OCI-LY1 (cell line): ENCODE measurements at regions not wholly inside any gene's neighbourhood (a gene's known extent, or its start where the extent isn't known, plus 50 kb on each side); places are given as distances from the start of the nearest gene placed in this dataset.

ENCODE experiments used
- H2AFZ ChIP-seq: fragments of 200-600 bp; sonication (generic), shearing (Covaris generic); 2 replicates; pipeline ENCODE4 v1.6.0; 2014; ENCODE audit warnings: antibody characterized with exemption, mild to moderate bottlenecking, low read length
- H3F3A ChIP-seq: fragments of 200-600 bp; sonication (generic), shearing (Covaris generic); 2 replicates; pipeline ENCODE4 v1.6.0; 2014; ENCODE audit warnings: mild to moderate bottlenecking, antibody characterized with exemption, low read length, moderate library complexity; ENCODE audit not compliant: insufficient read depth
- H3K27ac ChIP-seq: fragments of 200-600 bp; sonication (generic); 2 replicates; pipeline ENCODE4 v1.5.1; 2014; ENCODE audit warnings: low read length, mixed run types, mild to moderate bottlenecking, low read depth; ENCODE audit not compliant: poor library complexity, severe bottlenecking
- H3K27me3 ChIP-seq: fragments of 200-600 bp; sonication (generic); 2 replicates; pipeline ENCODE4 v1.6.0; 2014; ENCODE audit warnings: antibody characterized with exemption, mild to moderate bottlenecking, low read length, moderate library complexity; ENCODE audit not compliant: insufficient read depth
- H3K36me3 ChIP-seq: fragments of 200-600 bp; sonication (generic); 2 replicates; pipeline ENCODE4 v1.6.1; 2014; ENCODE audit warnings: mild to moderate bottlenecking, antibody characterized with exemption, low read length, moderate library complexity, mixed read lengths; ENCODE audit not compliant: insufficient read depth
- H3K4me1 ChIP-seq: fragments of 200-600 bp; sonication (generic); 2 replicates; pipeline ENCODE4 v1.5.1; 2014; ENCODE audit warnings: mild to moderate bottlenecking, low read length, moderate library complexity; ENCODE audit not compliant: insufficient read depth, severe bottlenecking
- H3K4me2 ChIP-seq: fragments of 200-600 bp; sonication (generic), shearing (Covaris generic); 2 replicates; pipeline ENCODE4 v1.6.1; 2014; ENCODE audit warnings: low read length
- H3K4me3 ChIP-seq: fragments of 200-600 bp; sonication (generic); 2 replicates; pipeline ENCODE4 v1.5.1; 2014; ENCODE audit warnings: low read length, low read depth, mild to moderate bottlenecking, mixed read lengths; ENCODE audit not compliant: poor library complexity, severe bottlenecking
- H3K79me2 ChIP-seq: fragments of 200-600 bp; shearing (Covaris generic); 2 replicates; pipeline ENCODE4 v1.6.1; 2016; ENCODE audit warnings: mixed run types, low read length, mixed read lengths; ENCODE audit not compliant: insufficient read depth
- H3K9ac ChIP-seq: fragments of 200-600 bp; sonication (generic), shearing (Covaris generic); 2 replicates; pipeline ENCODE4 v1.6.1; 2014; ENCODE audit warnings: mild to moderate bottlenecking, low read length, mixed read lengths
- H3K9me2 ChIP-seq: fragments of 200-600 bp; sonication (generic), shearing (Covaris generic); 2 replicates; pipeline ENCODE4 v1.6.1; 2014; ENCODE audit warnings: low read depth, mild to moderate bottlenecking, low read length, mixed read lengths
- H3K9me3 ChIP-seq: fragments of 200-600 bp; shearing (Covaris generic); 2 replicates; pipeline ENCODE4 v1.6.1; 2014; ENCODE audit warnings: low read length, mixed read lengths
- H4K20me1 ChIP-seq: fragments of 200-600 bp; sonication (generic), shearing (Covaris generic); 2 replicates; pipeline ENCODE4 v1.6.0; 2016; ENCODE audit warnings: mild to moderate bottlenecking, low read length; ENCODE audit not compliant: insufficient read depth
- EZH2 ChIP-seq: fragments of 200-600 bp; sonication (generic), shearing (Covaris generic); IDR thresholded peaks from 2 replicates; pipeline ENCODE4 v1.8.0; 2017; ENCODE audit warnings: borderline replicate concordance, mixed run types, mild to moderate bottlenecking, antibody characterized with exemption, low read length, moderate library complexity, mixed read lengths
- TF ChIP-seq, protein P1 (sequence below): fragments of 200-600 bp; sonication (generic), shearing (Covaris generic); IDR thresholded peaks from 2 replicates; pipeline ENCODE4 v1.5.1; 2017; ENCODE audit warnings: mild to moderate bottlenecking, antibody characterized with exemption, low read length, moderate library complexity, mixed read lengths

DNA sequence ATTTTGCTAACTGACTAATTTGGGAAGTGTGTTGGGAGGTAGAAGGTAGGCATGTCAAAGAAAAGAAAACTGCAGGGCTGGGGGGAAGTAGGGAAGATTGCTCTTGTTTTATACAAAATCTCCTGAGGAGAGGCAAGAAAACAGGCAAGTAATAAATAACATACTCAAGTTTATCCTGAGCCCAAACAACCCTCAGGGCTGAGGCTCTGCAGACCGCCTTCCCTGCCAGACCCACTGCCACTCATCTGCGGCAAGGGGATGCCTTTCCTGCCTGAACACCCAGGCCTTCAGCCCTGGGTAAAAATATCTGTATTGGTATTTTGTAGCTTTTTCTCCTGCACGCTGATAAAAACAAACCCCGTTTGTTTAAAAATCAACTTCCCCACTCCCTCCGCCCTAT lies 399.8 kb upstream of the NFE2L3 start:
- no peaks in the 10 kb centered on the region for H3F3A ChIP-seq

DNA sequence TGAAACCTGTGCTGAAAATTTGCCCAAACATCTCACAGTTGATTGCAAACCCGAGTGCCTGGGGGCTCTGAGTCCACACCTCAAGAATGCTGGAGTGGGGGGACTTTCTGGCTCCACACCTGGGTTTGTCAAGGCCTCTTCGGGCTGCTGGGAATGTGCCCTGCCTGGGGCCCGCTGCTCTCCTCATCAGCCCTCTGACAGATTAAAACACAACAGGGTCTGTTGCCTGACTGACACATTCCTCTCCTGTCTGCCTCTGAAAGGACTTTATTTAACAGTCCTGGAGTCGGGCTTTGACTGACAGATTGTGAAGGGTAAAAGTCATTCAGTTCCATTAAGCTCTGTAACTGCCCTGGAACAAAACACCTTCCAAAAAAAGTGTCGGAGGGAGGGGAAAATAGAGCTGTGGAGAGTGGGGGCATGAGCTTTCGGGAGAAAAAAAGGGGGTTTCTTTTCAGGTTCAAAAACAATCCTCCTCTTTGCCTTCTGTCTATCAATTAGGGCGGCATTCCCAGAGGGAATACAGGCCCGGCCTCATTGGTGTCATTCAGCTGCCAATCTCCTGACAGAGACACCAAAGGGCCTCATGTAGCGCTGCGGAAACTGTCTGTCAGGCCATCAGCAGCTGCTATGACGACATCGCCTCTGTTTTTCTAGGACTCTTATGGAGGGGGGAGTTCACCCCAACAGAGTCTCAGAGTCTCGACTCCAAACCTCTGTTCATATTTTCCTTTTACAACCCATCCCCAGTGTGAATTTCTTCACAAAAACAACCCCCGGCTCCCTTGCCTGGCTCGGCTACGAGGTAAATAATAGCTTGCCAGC lies 398.8 kb upstream of the NFE2L3 start:
- Histone ChIP-seq H3K4me1 (no peaks in the 10 kb centered on the region), H2AFZ (no peak overlapping the region), H3K4me3 (no peak overlapping the region), H4K20me1 (no peaks in the 10 kb centered on the region), H3K9me2 (no peaks in the 10 kb centered on the region), H3F3A (no peaks in the 10 kb centered on the region), H3K36me3 (no peaks in the 10 kb centered on the region), H3K27me3 (no peaks in the 10 kb centered on the region), H3K4me2 (no peak overlapping the region), H3K27ac (no peak overlapping the region), H3K9ac (no peak overlapping the region), H3K9me3 (peaks cover 3% of the 10 kb centered on the region; the same call in 1 of the 2 replicates), H3K79me2 (no peaks in the 10 kb centered on the region)
- TF ChIP-seq, protein P1, sequence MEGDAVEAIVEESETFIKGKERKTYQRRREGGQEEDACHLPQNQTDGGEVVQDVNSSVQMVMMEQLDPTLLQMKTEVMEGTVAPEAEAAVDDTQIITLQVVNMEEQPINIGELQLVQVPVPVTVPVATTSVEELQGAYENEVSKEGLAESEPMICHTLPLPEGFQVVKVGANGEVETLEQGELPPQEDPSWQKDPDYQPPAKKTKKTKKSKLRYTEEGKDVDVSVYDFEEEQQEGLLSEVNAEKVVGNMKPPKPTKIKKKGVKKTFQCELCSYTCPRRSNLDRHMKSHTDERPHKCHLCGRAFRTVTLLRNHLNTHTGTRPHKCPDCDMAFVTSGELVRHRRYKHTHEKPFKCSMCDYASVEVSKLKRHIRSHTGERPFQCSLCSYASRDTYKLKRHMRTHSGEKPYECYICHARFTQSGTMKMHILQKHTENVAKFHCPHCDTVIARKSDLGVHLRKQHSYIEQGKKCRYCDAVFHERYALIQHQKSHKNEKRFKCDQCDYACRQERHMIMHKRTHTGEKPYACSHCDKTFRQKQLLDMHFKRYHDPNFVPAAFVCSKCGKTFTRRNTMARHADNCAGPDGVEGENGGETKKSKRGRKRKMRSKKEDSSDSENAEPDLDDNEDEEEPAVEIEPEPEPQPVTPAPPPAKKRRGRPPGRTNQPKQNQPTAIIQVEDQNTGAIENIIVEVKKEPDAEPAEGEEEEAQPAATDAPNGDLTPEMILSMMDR: no peak
- no peak for TF ChIP-seq EZH2

More for the DNA sequence above, 399.8 kb upstream of the NFE2L3 start:
- Histone ChIP-seq H3K79me2 (no peaks in the 10 kb centered on the region), H3K9me2 (no peaks in the 10 kb centered on the region), H3K4me2 (no peak overlapping the region), H3K36me3 (no peaks in the 10 kb centered on the region), H3K9ac (no peak overlapping the region), H3K4me1 (no peaks in the 10 kb centered on the region), H3K27me3 (no peaks in the 10 kb centered on the region), H3K4me3 (no peak overlapping the region), H4K20me1 (no peaks in the 10 kb centered on the region), H3K27ac (no peak overlapping the region), H3K9me3 (peaks cover 3% of the 10 kb centered on the region; the same call in 1 of the 2 replicates), H2AFZ (no peak overlapping the region)
- TF ChIP-seq, protein P1: no peak
- no peak for TF ChIP-seq EZH2

DNA sequence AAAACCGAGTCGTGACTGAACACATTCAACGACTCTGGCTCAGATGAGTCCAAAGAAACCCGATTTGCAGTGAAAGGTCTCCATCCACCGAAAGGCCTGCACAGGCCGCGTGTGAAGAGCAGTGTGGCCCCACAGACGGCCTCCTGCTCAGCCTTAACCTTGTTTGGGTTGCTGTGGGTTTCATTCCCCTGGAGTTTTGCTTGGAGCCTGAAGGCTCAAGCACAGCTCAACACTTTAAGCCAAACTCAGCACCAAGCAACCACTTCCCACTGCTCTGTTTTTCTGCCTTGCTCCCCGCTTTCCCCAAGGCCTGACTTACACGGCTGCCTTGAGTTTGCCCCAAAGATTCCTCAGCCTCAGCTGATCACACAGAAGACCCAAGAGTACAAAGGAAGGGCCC lies 398.2 kb upstream of the NFE2L3 start:
- Histone ChIP-seq H3K9me3 (peaks cover 3% of the 10 kb centered on the region; the same call in 1 of the 2 replicates), H3K4me2 (no peak overlapping the region), H3F3A (no peaks in the 10 kb centered on the region), H3K4me3 (no peak overlapping the region), H3K36me3 (no peaks in the 10 kb centered on the region), H3K9ac (no peak overlapping the region), H2AFZ (no peak overlapping the region), H4K20me1 (no peaks in the 10 kb centered on the region), H3K79me2 (no peaks in the 10 kb centered on the region), H3K27ac (no peak overlapping the region), H3K4me1 (no peaks in the 10 kb centered on the region), H3K27me3 (no peaks in the 10 kb centered on the region), H3K9me2 (no peaks in the 10 kb centered on the region)
- TF ChIP-seq EZH2: no peak
- TF ChIP-seq, protein P1: no peak
